Right lobe of liver (tissue), 4 donors: ENCODE measurements at regions not wholly inside any gene's neighbourhood (a gene's known extent, or its start where the extent isn't known, plus 50 kb on each side); places are given as distances from the start of the nearest gene placed in this dataset.

ENCODE experiments used
- CTCF ChIP-seq, 4 donors: fragments of 200-600 bp in 3 of 4; fragments of 450-650 bp in 1 of 4; IDR thresholded peaks; one replicate each; pipeline versions ENCODE4 v1.5.1 to v1.8.0; 2016 to 2022; ENCODE audit warnings: antibody characterized with exemption in 4 of 4, mild to moderate bottlenecking in 2 of 4
- POLR2A ChIP-seq: fragments of 450-650 bp; IDR thresholded peaks from one replicate; pipeline ENCODE4 v1.6.1; 2017; ENCODE audit warnings: antibody characterized with exemption, mild to moderate bottlenecking
- donor health status: DM: no; HTN: no; CAD: no.
- donor health status: DM: no; HTN: no; CAD: no.
- donor health status: DM: no; HTN: yes; CAD: no.

- TF ChIP-seq CTCF (IDR thresholded peaks at IDR 0.05): no peak
- TF ChIP-seq POLR2A: no peak
These were observed 642.3 kb downstream of the GATA3 start for GRCh38 chr10:8696746-8697145.
